ENCODE measurements at regions not wholly inside any gene's neighbourhood (a gene's known extent, or its start where the extent isn't known, plus 50 kb on each side); places are given as distances from the start of the nearest gene placed in this dataset.

DNA sequence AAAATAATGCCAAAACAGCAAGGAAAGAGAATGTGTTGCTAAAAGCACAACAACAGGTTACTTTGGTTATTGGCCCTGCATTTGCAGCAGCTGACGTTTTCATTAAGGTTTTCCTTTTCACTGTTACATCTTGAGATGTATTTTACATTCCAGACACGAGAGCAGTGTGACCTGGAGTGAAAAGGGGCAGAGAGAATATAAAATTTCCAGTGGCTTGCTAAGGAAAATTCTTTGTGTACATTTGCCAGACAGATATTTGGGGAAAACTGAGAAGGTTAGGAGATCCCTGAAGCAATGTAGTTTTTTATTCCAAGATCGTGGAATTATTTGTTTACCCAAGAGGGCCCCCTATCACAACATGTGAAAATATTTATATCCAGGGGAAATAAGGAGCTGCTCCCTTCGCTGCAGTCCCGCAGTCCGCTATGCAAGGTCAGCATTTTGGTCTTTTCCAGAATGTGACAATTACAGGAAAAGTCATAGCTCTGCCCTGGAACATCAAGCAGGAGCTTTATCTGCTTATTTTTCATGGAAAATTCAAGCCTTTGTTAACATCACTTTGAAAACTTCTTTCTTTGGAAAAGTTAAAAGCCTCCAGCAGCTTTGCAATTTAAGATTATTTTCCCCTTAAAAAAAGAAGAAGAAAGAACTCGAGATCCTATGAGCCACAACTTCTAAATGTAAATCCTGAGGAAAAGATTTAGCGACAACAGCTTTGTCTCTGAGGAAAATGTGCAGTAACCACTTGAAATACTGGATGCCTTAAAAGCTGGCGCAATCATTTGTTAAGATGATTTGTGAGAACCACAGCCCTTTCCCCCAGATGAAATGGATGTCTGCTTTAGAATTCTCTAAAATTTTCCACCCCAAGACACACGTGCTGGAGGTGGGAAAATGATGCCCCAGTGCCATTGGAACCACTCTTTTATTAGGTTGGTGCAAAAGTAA, 256.4 kb upstream of the TPM1 start:
- Histone ChIP-seq H3K36me3 (ENCODE audit: control insufficient read depth in 2 of 2, insufficient read depth in 2 of 2, low read length in 2 of 2) (peaks cover 9 to 15% of the 10 kb centered on the region in 2 donors), H3K27me3 (ENCODE audit: control insufficient read depth in 1 of 2, insufficient read depth in 2 of 2, low read length in 2 of 2) (no peaks in the 10 kb centered on the region), H3K4me3 (ENCODE audit: low read length in 2 of 2) (no peak overlapping the region), H3K9me3 (ENCODE audit: control insufficient read depth in 2 of 2, low read length in 2 of 2) (no peaks in the 10 kb centered on the region), H3K4me1 (ENCODE audit: control insufficient read depth, insufficient read depth, low read length) (peaks cover 14% of the 10 kb centered on the region), H3K9ac (ENCODE audit: low read length in 2 of 2) (no peak overlapping the region), H3K27ac (ENCODE audit: low read length) (no peak overlapping the region)

DNA sequence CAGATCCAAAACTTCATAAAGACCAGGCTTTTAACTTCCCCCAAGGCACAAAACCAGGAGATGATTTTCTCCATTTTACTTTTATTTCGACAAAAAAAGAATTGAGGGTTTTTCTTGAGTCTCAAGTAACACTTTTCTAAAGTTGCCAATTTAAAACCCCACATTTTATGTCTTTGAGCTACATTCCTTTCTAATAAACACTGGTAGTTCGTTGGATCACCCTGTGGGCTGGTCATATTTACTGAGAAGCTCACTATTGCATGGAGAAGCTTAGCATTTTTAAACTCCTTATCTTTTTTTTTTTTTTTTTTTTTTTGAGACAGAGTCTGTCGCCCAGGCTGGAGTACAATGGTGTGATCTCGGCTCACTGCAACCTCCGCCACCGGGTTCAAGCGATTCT, 255.1 kb upstream of the TPM1 start:
- H3K4me1 ChIP-seq (ENCODE audit: control insufficient read depth, insufficient read depth, low read length) = peaks cover 7% of the 10 kb centered on the region
- H3K9me3 ChIP-seq (ENCODE audit: control insufficient read depth in 2 of 2, low read length in 2 of 2) = no peaks in the 10 kb centered on the region
- H3K27me3 ChIP-seq (ENCODE audit: control insufficient read depth in 1 of 2, insufficient read depth in 2 of 2, low read length in 2 of 2) = no peaks in the 10 kb centered on the region
- no peak overlapping the region for H3K9ac ChIP-seq (ENCODE audit: low read length in 2 of 2)
- peaks cover 9 to 15% of the 10 kb centered on the region in 2 donors for H3K36me3 ChIP-seq (ENCODE audit: control insufficient read depth in 2 of 2, insufficient read depth in 2 of 2, low read length in 2 of 2)
- H3K27ac ChIP-seq (ENCODE audit: low read length) = no peak overlapping the region
- H3K4me3 ChIP-seq (ENCODE audit: low read length in 2 of 2) = no peak overlapping the region

DNA sequence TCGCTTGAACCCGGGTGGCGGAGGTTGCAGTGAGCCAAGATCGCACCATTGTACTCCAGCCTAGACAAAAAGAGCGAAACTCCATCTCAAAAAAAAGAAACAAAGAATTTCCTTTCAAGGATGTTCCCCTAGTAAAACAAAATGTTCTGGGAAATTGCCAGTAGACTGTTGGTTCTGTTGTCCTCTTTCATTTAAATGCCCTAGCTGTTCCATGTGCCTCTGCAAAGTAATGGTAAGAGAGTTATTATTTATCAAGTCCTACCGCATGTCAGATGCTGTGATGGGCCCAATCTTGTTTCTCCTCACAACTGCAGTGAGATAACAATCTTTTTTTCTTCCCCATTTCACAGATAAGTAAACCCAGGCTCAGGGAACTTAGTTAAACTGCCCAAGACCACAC, 254.3 kb upstream of the TPM1 start:
- Histone ChIP-seq H3K9me3 (ENCODE audit: control insufficient read depth in 2 of 2, low read length in 2 of 2) (no peaks in the 10 kb centered on the region), H3K4me3 (ENCODE audit: low read length in 2 of 2) (no peak overlapping the region), H3K27ac (ENCODE audit: low read length) (no peak overlapping the region)

DNA sequence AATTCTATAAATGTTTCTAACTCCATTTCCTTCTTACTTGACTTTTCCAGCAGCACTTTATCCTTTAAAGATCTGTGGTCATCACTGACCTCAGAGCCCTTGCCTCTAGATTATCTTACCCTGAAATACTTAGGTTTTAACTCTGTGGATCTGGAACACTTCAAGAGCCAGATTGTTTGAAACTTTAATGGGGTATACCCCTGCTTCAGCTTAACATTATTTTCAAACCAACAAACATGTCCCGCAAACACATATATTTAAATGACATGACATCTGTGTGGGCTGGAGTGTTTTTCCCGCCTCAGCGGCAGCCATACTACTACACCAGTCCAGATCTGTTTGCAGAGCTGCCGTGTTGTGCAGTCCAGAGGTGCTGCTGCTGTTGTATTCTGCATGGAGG, 252.0 kb upstream of the TPM1 start:
- peaks cover 3 to 13% of the 10 kb centered on the region in 2 donors for H3K36me3 ChIP-seq (ENCODE audit: control insufficient read depth in 2 of 2, insufficient read depth in 2 of 2, low read length in 2 of 2)
- H3K27me3 ChIP-seq (ENCODE audit: control insufficient read depth in 1 of 2, insufficient read depth in 2 of 2, low read length in 2 of 2) = no peaks in the 10 kb centered on the region
- no peak overlapping the region for H3K4me3 ChIP-seq (ENCODE audit: low read length in 2 of 2)
- no peak overlapping the region for H3K27ac ChIP-seq (ENCODE audit: low read length)
- no peaks in the 10 kb centered on the region for H3K4me1 ChIP-seq (ENCODE audit: control insufficient read depth, insufficient read depth, low read length)
- no peaks in the 10 kb centered on the region for H3K9me3 ChIP-seq (ENCODE audit: control insufficient read depth in 2 of 2, low read length in 2 of 2)
- H3K9ac ChIP-seq (ENCODE audit: low read length in 2 of 2) = no peak overlapping the region

More for the DNA sequence above, 254.3 kb upstream of the TPM1 start:
- no peak overlapping the region for H3K9ac ChIP-seq (ENCODE audit: low read length in 2 of 2)
- peaks cover under 1% of the 10 kb centered on the region for H3K4me1 ChIP-seq (ENCODE audit: control insufficient read depth, insufficient read depth, low read length)
- no peaks in the 10 kb centered on the region for H3K27me3 ChIP-seq (ENCODE audit: control insufficient read depth in 1 of 2, insufficient read depth in 2 of 2, low read length in 2 of 2)
- H3K36me3 ChIP-seq (ENCODE audit: control insufficient read depth in 2 of 2, insufficient read depth in 2 of 2, low read length in 2 of 2) = peaks cover 9 to 18% of the 10 kb centered on the region in 2 donors

DNA sequence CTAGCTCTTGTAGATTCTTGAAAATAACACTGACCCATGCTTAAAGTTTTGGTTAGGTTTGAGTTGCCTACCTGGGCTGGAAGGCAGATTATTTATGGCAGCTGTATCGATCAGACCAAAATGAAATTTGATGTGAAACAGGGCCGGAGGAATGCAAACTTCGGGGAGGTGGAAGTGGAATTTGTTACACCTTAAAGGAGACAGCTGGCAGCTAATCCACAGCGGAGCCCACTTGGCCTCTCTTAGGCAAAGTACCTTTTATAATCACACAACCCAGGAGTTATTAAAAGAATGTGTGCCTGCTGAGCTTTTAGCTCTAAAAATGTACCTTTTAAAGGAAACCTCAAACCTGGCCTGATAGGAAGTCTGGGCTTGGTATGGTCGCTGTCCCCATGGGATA, 250.9 kb upstream of the TPM1 start:
- Histone ChIP-seq H3K4me1 (ENCODE audit: control insufficient read depth, insufficient read depth, low read length) (no peaks in the 10 kb centered on the region), H3K27ac (ENCODE audit: low read length) (no peak overlapping the region), H3K36me3 (ENCODE audit: control insufficient read depth in 2 of 2, insufficient read depth in 2 of 2, low read length in 2 of 2) (peaks cover 9 to 17% of the 10 kb centered on the region in 2 donors), H3K27me3 (ENCODE audit: control insufficient read depth in 1 of 2, insufficient read depth in 2 of 2, low read length in 2 of 2) (no peaks in the 10 kb centered on the region), H3K9me3 (ENCODE audit: control insufficient read depth in 2 of 2, low read length in 2 of 2) (no peaks in the 10 kb centered on the region), H3K9ac (ENCODE audit: low read length in 2 of 2) (no peak overlapping the region), H3K4me3 (ENCODE audit: low read length in 2 of 2) (no peak overlapping the region)

DNA sequence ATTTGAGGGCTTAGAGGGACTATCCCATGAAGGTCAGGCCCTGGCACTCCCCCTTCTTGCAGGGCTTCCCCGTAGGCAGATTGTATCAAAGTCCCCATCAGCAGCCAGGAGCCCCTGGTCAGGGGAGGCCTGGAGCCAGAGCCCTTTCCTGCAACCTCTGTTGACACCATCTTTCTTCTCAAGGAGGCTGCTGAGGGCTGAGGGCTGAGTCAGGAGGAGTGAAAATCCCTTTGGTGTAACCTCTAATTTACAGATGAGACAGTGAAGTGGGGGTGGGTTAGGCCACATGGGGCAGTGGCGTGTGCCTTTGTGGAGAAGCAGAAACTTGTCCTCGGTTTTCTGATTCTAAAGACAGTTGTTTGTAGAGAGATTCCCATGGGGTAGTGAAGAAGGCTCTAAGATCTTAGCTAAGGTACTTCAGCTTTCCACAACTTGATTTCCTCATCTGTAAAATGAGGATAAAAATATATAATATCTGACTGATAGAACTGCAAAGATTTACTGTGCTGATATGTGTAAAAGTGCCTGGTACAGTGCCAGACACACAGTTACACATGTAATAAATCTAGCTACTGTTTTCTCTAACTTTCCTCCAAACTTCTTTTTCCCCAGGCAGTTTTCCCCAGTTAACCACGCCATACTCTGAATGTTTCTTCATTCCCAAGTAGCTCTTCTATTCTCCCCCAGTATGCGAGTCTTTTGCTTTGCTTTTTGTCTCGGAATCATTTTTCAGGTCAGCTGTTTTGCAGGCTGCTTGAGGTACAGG, 249.4 kb upstream of the TPM1 start:
- Histone ChIP-seq H3K9ac (ENCODE audit: low read length in 2 of 2) (no peak overlapping the region), H3K27me3 (ENCODE audit: control insufficient read depth in 1 of 2, insufficient read depth in 2 of 2, low read length in 2 of 2) (no peaks in the 10 kb centered on the region), H3K4me1 (ENCODE audit: control insufficient read depth, insufficient read depth, low read length) (no peaks in the 10 kb centered on the region), H3K4me3 (ENCODE audit: low read length in 2 of 2) (no peak overlapping the region), H3K36me3 (ENCODE audit: control insufficient read depth in 2 of 2, insufficient read depth in 2 of 2, low read length in 2 of 2) (peaks cover 14 to 22% of the 10 kb centered on the region in 2 donors), H3K9me3 (ENCODE audit: control insufficient read depth in 2 of 2, low read length in 2 of 2) (no peaks in the 10 kb centered on the region), H3K27ac (ENCODE audit: low read length) (no peak overlapping the region)

DNA sequence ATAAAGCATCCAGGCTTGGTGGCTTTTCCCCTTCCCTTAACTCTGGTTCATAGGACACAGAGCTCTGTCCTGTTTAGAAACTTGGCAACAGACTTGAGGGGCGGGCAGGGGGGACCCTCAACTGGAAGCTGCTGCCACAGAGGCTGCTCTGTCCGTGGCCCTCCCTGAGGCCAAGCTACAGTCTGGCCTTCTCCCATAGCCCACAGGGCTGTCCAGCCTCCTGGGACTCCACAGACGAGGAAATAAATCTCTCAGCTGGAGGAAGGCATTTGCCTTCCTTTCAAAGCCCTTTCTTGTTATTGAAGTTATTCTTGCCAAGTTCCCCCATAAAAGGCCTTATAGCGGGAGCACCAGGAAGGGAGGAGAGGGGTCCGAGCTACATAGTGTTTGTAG, 248.8 kb upstream of the TPM1 start:
- Histone ChIP-seq H3K27ac (ENCODE audit: low read length) (no peak overlapping the region), H3K9me3 (ENCODE audit: control insufficient read depth in 2 of 2, low read length in 2 of 2) (no peaks in the 10 kb centered on the region), H3K27me3 (ENCODE audit: control insufficient read depth in 1 of 2, insufficient read depth in 2 of 2, low read length in 2 of 2) (no peaks in the 10 kb centered on the region), H3K4me1 (ENCODE audit: control insufficient read depth, insufficient read depth, low read length) (no peaks in the 10 kb centered on the region), H3K36me3 (ENCODE audit: control insufficient read depth in 2 of 2, insufficient read depth in 2 of 2, low read length in 2 of 2) (peaks cover 11 to 23% of the 10 kb centered on the region in 2 donors), H3K9ac (ENCODE audit: low read length in 2 of 2) (no peak overlapping the region), H3K4me3 (ENCODE audit: low read length in 2 of 2) (no peak overlapping the region)

DNA sequence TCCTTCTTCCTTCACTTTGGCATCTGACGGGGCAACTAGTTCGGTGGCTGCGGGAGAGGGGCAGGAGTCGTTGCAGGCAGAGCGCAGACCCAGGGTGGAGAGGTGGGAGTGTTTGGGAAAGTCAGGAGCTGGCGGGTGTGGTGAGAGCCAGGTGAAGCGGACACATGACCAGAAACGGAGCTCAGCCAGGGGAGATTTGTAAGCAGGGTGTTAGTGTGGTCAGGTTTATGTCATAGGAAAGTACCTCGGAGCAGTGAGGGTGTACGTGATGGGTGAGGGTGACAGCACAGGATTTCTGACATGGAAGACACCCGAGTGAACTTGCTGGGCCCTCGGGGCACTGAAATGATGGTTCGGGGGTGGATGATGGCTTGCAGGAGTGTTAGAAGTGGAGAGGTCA, 247.4 kb upstream of the TPM1 start:
- Histone ChIP-seq H3K27me3 (ENCODE audit: control insufficient read depth in 1 of 2, insufficient read depth in 2 of 2, low read length in 2 of 2) (no peaks in the 10 kb centered on the region), H3K9me3 (ENCODE audit: control insufficient read depth in 2 of 2, low read length in 2 of 2) (no peaks in the 10 kb centered on the region), H3K27ac (ENCODE audit: low read length) (no peak overlapping the region), H3K9ac (ENCODE audit: low read length in 2 of 2) (no peak overlapping the region), H3K4me1 (ENCODE audit: control insufficient read depth, insufficient read depth, low read length) (no peaks in the 10 kb centered on the region), H3K4me3 (ENCODE audit: low read length in 2 of 2) (no peak overlapping the region), H3K36me3 (ENCODE audit: control insufficient read depth in 2 of 2, insufficient read depth in 2 of 2, low read length in 2 of 2) (peaks cover 14 to 22% of the 10 kb centered on the region in 2 donors)

DNA sequence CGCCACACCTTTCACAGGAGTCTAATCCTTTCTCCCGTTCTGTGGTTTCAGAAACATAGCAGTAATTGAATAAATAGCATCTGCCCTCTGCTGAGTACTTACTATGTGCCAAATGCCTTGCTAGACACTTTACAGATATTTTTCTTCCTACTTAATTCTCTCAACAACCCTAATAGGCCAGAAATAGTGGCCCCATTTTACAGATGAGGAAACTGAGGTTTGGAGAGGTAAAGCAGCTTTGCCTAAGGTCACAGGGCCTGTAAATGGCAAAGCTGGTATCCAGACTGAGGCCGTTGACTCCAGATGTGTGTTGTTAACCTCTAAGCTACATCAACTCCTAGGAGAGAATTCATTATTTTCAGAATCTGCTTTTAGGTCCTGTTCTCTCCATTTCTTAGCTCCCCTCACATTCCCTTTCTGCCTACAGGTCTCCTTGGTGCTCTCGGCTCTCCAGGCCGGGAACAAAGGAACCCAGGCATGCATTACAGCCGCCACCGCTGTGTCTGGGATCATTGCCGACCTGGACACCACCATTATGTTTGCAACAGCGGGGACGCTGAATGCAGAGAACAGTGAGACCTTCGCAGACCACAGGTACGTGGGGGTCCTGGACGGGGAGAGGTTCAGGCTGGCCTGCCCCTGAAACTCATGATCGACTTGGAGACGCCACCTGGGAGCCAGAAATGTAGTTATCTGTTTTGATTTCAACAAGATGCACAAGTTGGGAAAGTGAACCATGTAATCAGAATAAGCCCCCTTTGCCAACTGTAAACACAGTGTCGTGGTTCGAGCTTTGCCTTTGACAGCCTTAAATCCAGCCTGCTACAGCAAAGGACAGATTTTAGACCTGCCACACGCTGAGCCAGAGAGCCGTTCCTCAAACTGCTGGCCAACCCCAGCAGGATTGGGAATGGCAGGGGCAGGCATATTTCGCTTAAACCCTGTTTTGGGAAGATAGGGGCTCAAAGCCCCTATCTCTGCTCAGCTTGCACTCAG, 246.5 kb upstream of the TPM1 start:
- H3K36me3 ChIP-seq (ENCODE audit: control insufficient read depth in 2 of 2, insufficient read depth in 2 of 2, low read length in 2 of 2) = peaks cover 21 to 26% of the 10 kb centered on the region in 2 donors
- H3K4me1 ChIP-seq (ENCODE audit: control insufficient read depth, insufficient read depth, low read length) = no peaks in the 10 kb centered on the region
- no peaks in the 10 kb centered on the region for H3K9me3 ChIP-seq (ENCODE audit: control insufficient read depth in 2 of 2, low read length in 2 of 2)
- no peak overlapping the region for H3K9ac ChIP-seq (ENCODE audit: low read length in 2 of 2)
- no peak overlapping the region for H3K27ac ChIP-seq (ENCODE audit: low read length)
- no peaks in the 10 kb centered on the region for H3K27me3 ChIP-seq (ENCODE audit: control insufficient read depth in 1 of 2, insufficient read depth in 2 of 2, low read length in 2 of 2)
- no peak overlapping the region for H3K4me3 ChIP-seq (ENCODE audit: low read length in 2 of 2)

DNA sequence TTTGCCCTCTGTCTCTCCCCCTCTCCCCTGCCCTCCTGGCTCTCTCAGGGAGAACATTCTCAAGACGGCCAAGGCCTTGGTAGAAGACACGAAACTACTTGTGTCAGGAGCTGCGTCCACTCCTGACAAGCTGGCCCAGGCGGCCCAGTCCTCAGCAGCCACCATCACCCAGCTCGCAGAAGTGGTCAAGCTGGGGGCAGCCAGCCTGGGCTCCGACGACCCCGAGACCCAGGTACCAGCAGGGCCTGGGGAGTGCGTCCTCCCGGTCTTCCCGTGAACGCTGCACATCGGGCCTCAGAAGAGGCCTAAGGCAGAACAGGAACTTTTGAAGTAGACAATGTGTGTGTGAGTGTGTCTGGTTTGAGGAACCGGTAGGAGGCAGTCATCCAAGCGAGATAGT, 245.4 kb upstream of the TPM1 start:
- H3K36me3 ChIP-seq (ENCODE audit: control insufficient read depth in 2 of 2, insufficient read depth in 2 of 2, low read length in 2 of 2) = peaks cover 27 to 32% of the 10 kb centered on the region in 2 donors
- no peaks in the 10 kb centered on the region for H3K4me1 ChIP-seq (ENCODE audit: control insufficient read depth, insufficient read depth, low read length)
- no peaks in the 10 kb centered on the region for H3K9me3 ChIP-seq (ENCODE audit: control insufficient read depth in 2 of 2, low read length in 2 of 2)
- no peak overlapping the region for H3K27ac ChIP-seq (ENCODE audit: low read length)
- no peaks in the 10 kb centered on the region for H3K27me3 ChIP-seq (ENCODE audit: control insufficient read depth in 1 of 2, insufficient read depth in 2 of 2, low read length in 2 of 2)
- no peak overlapping the region for H3K9ac ChIP-seq (ENCODE audit: low read length in 2 of 2)
- no peak overlapping the region for H3K4me3 ChIP-seq (ENCODE audit: low read length in 2 of 2)

Data from stomach smooth muscle (tissue), 2 donors.